Brain microvascular endothelial cell (primary cell): ENCODE measurements at regions not wholly inside any gene's neighbourhood (a gene's known extent, or its start where the extent isn't known, plus 50 kb on each side); places are given as distances from the start of the nearest gene placed in this dataset.
"Not testable (repeated sequence)": the region's sequence is repeated elsewhere in the genome, so short reads cannot be mapped to it uniquely, and the experiment has no call there.

ENCODE experiments used
- DNase-seq: peaks from one replicate; pipeline ENCODE4 v3.0.0-alpha.2; 2020
- H3K27ac ChIP-seq: fragments of 250-450 bp; sonication (Bioruptor Pico); 2 replicates; pipeline ENCODE4 v1.5.1; 2020; ENCODE audit warnings: mild to moderate bottlenecking, moderate library complexity
- H3K27me3 ChIP-seq: fragments of 250-450 bp; sonication (Bioruptor Pico); replicated peaks from 2 replicates; pipeline ENCODE4 v1.5.1; 2020; ENCODE audit warnings: mild to moderate bottlenecking
- H3K36me3 ChIP-seq: fragments of 250-450 bp; sonication (Bioruptor Pico); replicated peaks from 2 replicates; pipeline ENCODE4 v1.5.1; 2020; ENCODE audit warnings: mild to moderate bottlenecking
- H3K4me3 ChIP-seq: 2 replicates; pipeline ENCODE4 v1.5.1; 2011; ENCODE audit warnings: low read depth, mild to moderate bottlenecking, control low read depth, low read length, moderate library complexity
- CTCF ChIP-seq: IDR thresholded peaks from 2 replicates; pipeline ENCODE4 v1.5.1; 2011; ENCODE audit warnings: low read depth, mild to moderate bottlenecking, moderate library complexity, low read length, control low read depth, inconsistent platforms; ENCODE audit errors: missing control alignments
- in situ Hi-C: cut with HindIII; loops from 2 replicates; pipeline ENCODE4 v1.10.0; 2017; ENCODE audit warnings: low sequenced_read_pairs, low pct_ligation_motif_present

DNA sequence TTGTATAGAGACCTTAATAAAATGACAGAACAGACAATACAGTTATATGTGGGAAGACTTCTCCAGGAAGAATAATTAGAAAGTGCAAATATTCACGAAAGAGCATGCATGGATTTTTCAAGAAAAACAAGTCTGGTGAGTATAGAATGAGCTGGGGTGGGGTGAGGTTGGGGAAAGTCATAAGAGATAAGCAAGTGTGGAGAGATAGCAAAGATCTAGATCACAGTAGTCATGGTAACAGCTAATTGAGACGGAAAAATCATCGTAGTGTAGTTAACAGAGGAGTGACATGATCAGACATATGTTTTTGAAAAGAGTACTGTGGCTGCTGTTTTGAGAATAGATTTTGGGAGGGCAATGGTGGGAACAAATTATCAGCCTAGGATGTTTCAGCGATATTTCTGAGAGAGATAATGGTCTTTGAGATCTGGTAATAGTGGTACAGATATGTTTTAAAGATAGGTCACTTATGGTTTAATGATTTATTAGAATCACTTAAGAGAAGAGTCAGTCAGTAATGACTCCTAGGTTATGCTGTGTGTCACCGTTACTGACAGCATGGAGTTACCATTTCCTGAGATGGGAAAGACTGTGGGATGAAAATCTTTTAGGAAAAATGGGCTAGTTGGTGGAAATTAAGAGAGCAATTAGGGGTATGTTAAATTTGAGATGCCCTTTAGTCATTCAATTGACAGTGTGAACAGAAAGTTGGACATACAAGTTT is 248.5 kb upstream of the SLC8A1 start:
- Histone ChIP-seq H3K36me3 (no peaks in the 10 kb centered on the region), H3K27ac (no peak overlapping the region), H3K4me3 (no peak overlapping the region), H3K27me3 (no peaks in the 10 kb centered on the region)
- in situ Hi-C loops: no loop called here
- no peak for DNase-seq
- no peak for TF ChIP-seq CTCF

DNA sequence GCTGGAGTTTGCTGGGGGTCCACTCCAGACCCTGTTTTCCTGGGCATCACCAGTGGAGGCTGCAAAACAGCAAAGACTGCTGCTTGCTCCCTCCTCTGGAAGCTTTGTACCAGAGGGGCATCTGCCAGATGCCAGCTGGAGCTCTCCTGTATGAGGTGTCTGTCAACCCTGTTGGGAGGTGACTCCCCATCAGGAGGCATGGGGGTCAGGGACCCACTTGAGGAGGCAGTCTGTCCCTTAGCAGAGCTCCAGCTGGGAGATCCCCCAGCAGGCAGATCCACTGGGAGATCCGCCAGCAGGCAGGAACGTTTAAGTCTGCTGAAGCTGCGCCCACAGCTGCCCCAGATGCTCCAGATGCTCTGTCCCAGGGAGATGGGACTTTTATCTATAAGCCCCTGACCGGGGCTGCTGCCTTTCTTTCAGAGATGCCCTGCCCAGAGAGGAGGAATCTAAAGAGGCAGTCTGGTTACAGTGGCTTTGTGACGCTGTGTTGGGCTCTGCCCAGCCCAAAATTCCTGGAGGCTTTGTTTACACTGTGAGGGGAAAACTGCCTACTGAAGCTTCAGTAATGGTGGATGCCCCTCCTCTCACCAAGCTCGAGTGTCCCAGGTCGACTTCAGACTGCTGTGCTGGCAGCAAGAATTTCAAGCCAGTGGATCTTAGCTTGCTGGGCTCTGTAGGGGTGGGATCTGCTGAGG is 260.5 kb upstream of the SLC8A1 start:
- H3K27me3 ChIP-seq, DNase-seq, H3K36me3 ChIP-seq, in situ Hi-C loops, H3K27ac ChIP-seq, H3K4me3 ChIP-seq: not testable (repeated sequence)

DNA sequence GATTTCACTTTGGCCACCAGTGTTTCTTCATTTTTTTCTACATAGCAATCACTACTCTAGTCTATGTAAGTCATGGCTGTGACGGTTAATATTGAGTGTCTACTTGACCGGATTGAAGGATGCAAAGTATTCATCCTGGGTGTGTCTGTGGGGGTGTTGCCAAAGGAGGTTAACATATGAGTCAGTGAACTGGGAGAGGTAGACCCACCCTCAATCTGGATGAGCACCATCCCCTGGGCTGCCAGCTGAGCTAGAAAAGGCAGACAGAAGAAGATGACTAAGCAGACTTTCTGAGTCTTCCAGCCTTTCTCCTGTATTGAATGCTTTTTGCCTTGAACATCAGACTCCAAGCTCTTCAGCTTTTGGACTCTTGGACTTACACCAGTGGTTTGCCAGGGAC is 265.0 kb upstream of the SLC8A1 start:
- no peaks in the 10 kb centered on the region for H3K27me3 ChIP-seq
- H3K36me3 ChIP-seq: no peaks in the 10 kb centered on the region
- H3K27ac ChIP-seq: no peak overlapping the region
- peak; percentile 61 for DNase-seq
- no peak overlapping the region for H3K4me3 ChIP-seq
- in situ Hi-C loops: no loop called here
- no peak for TF ChIP-seq CTCF

DNA sequence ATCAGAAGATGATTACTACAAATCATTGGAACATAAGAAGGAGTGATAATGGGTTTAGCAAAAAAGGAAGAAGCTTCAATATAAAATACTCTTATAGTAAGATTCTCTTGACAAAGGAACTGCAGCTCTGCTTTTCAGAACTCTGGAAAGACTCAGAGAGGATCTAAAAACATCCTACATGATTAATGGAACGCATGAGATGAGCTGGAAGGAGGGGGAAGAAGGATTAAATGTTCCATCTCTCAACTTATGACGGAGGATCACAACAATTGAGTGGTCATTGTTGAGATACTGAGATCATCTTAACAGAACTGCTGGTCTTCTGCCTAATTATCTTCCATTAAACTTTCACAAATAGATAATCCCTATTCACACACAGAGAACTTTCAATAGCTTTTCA is 267.5 kb upstream of the SLC8A1 start:
- TF ChIP-seq CTCF: no peak
- no peak overlapping the region for H3K27ac ChIP-seq
- no peak overlapping the region for H3K4me3 ChIP-seq
- in situ Hi-C loops: no loop called here
- H3K36me3 ChIP-seq: no peaks in the 10 kb centered on the region
- no peak for DNase-seq
- no peaks in the 10 kb centered on the region for H3K27me3 ChIP-seq

DNA sequence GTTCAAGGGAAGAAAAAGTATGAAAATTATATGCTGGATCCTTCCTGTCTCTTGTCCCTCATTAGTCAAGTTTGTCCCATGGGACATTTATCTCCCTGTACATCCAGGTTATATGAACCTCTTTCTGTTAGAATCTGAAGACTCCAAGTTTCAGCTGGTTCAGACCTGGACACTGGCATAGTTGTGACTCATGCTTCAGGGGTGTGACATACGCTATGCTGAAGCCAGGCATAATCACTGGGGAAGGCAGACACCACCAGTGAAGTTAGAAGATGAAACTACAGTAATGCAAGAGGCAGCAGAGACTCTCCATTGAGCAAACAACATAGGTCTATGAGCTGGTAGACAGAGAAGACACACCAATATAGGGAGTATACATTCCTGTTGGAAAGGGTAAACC is 269.7 kb upstream of the SLC8A1 start:
- in situ Hi-C loops: no loop called here

More for the DNA sequence above, 269.7 kb upstream of the SLC8A1 start:
- Histone ChIP-seq H3K27ac (no peak overlapping the region), H3K36me3 (no peaks in the 10 kb centered on the region), H3K4me3 (no peak overlapping the region), H3K27me3 (no peaks in the 10 kb centered on the region)
- TF ChIP-seq CTCF: no peak
- peak; percentile 12 for DNase-seq
